A549 (cell line): ENCODE measurements at regions not wholly inside any gene's neighbourhood (a gene's known extent, or its start where the extent isn't known, plus 50 kb on each side); places are given as distances from the start of the nearest gene placed in this dataset.

Source experiments
- ATAC-seq, 2 experiments: fragments of 200-7000 bp in 1 of 2; fragments of >200 bp in 1 of 2; cut with Nextera tagmentation in 1 of 2; cut with Tn5 transposase in 1 of 2; 3 replicates each; pipeline versions ENCODE4 v1.8.0 to v1.9.1; 2018 to 2020; ENCODE audit warnings: mild to moderate bottlenecking in 1 of 2, moderate library complexity in 1 of 2
- CTCF ChIA-PET: fragments of 300-600 bp; sonication (Branson Sonifier 250); formaldehyde crosslinking; extraction: SDS; loops from one replicate; lab custom pipeline; 2021; ENCODE audit warnings: antibody characterized with exemption, inconsistent platforms; lab: Yijun Ruan, JAX
- POLR2A ChIA-PET: fragments of 350-600 bp; formaldehyde crosslinking; extraction: SDS; loops from one replicate; lab custom pipeline; 2021; ENCODE audit warnings: antibody characterized with exemption, inconsistent platforms; lab: Yijun Ruan, JAX
- DNase-seq, 2 experiments: peaks; one replicate each; pipeline versions ENCODE4 v3.0.0 to v3.0.0-alpha.2; 2011 to 2016; ENCODE audit warnings: low read depth in 1 of 2, low spot score in 1 of 2
- FAIRE-seq: peaks from 2 replicates; lab custom pipeline; 2011; peaks lifted over from hg19 to GRCh38; lab: Jason Lieb, UNC
- H3K27ac ChIP-seq, 2 experiments: fragments of >200 bp; sonication (Bioruptor Twin); formaldehyde crosslinking; 3 replicates each; pipeline ENCODE4 v1.5.1; 2016 to 2017
- H3K4me1 ChIP-seq: fragments of >200 bp; sonication (Bioruptor Twin); formaldehyde crosslinking; 3 replicates; pipeline ENCODE4 v1.6.1; 2016
- H3K4me2 ChIP-seq: fragments of >200 bp; sonication (Bioruptor Twin); formaldehyde crosslinking; 3 replicates; pipeline ENCODE4 v1.6.1; 2016
- H3K4me3 ChIP-seq: fragments of >200 bp; sonication (Bioruptor Twin); formaldehyde crosslinking; 3 replicates; pipeline ENCODE4 v1.5.1; 2016
- H3K9me3 ChIP-seq: fragments of >200 bp; sonication (Bioruptor Twin); formaldehyde crosslinking; 3 replicates; pipeline ENCODE4 v1.6.1; 2016
- ATOH8 ChIP-seq: fragments of 250-450 bp; sonication (Bioruptor Pico); IDR thresholded peaks from 2 replicates; pipeline ENCODE4 v1.5.0; 2020; ENCODE audit warnings: low read depth, mild to moderate bottlenecking, moderate library complexity
- BCL3 ChIP-seq: fragments of >200 bp; sonication (Bioruptor Twin); formaldehyde crosslinking; IDR thresholded peaks from 3 replicates; pipeline ENCODE4 v1.6.1; 2016
- BHLHE40 ChIP-seq: IDR thresholded peaks from 2 replicates; pipeline ENCODE4 v1.6.1; 2012; ENCODE audit warnings: low read depth, low read length, inconsistent platforms
- CEBPB ChIP-seq, 2 experiments: fragments of >200 bp in 1 of 2; sonication (Bioruptor Twin) in 1 of 2; formaldehyde crosslinking in 1 of 2; IDR thresholded peaks; 2 replicates each; pipeline ENCODE4 v1.6.1; 2012 to 2016
- CHD2 ChIP-seq: fragments of 150-350 bp; IDR thresholded peaks from 2 replicates; pipeline ENCODE4 v1.6.1; 2014; ENCODE audit warnings: low read length; ENCODE audit not compliant: partially characterized antibody
- CHD4 ChIP-seq: fragments of 200-600 bp; sonication (generic); IDR thresholded peaks from 2 replicates; pipeline ENCODE4 v1.6.1; 2016; ENCODE audit warnings: antibody characterized with exemption, mild to moderate bottlenecking, borderline replicate concordance
- FOSL2 ChIP-seq, 2 experiments: fragments of 450-650 bp in 1 of 2; fragments of >200 bp in 1 of 2; sonication (Bioruptor Twin) in 1 of 2; formaldehyde crosslinking; IDR thresholded peaks; 2 replicates each; pipeline versions ENCODE4 v1.5.0 to v1.6.1; 2016 to 2020; ENCODE audit warnings: mild to moderate bottlenecking in 1 of 2, moderate library complexity in 1 of 2
- FOXS1 ChIP-seq: fragments of 250-450 bp; sonication (Bioruptor Pico); IDR thresholded peaks from 2 replicates; pipeline ENCODE4 v1.5.0; 2020; ENCODE audit warnings: mild to moderate bottlenecking, moderate library complexity
- HEYL ChIP-seq: fragments of 250-450 bp; sonication (Bioruptor Pico); IDR thresholded peaks from 2 replicates; pipeline ENCODE4 v1.8.0; 2021; ENCODE audit warnings: mild to moderate bottlenecking, moderate library complexity
- HOXA7 ChIP-seq: fragments of 250-450 bp; sonication (Bioruptor Pico); IDR thresholded peaks from 2 replicates; pipeline ENCODE4 v1.5.0; 2020; ENCODE audit warnings: mild to moderate bottlenecking, moderate library complexity
- JUN ChIP-seq, 2 experiments: fragments of >200 bp; sonication (Bioruptor Twin); formaldehyde crosslinking; IDR thresholded peaks; 2 replicates in 1 of 2; 3 replicates in 1 of 2; pipeline ENCODE4 v1.6.1; 2016 to 2017
- JUNB ChIP-seq: fragments of >200 bp; sonication (Bioruptor Twin); formaldehyde crosslinking; IDR thresholded peaks from 2 replicates; pipeline ENCODE4 v1.6.1; 2016
- KDM1A ChIP-seq: fragments of 200-600 bp; sonication (generic); IDR thresholded peaks from 2 replicates; pipeline ENCODE4 v1.6.1; 2016; ENCODE audit warnings: low read depth, mild to moderate bottlenecking
- KDM5A ChIP-seq: fragments of 200-600 bp; sonication (generic); IDR thresholded peaks from 2 replicates; pipeline ENCODE4 v1.6.1; 2016; ENCODE audit warnings: antibody characterized with exemption, mild to moderate bottlenecking
- MAFK ChIP-seq: fragments of 450-650 bp; IDR thresholded peaks from 2 replicates; pipeline ENCODE4 v1.6.1; 2014; ENCODE audit not compliant: partially characterized antibody
- MYC ChIP-seq: IDR thresholded peaks from 2 replicates; pipeline ENCODE4 v1.6.1; 2012; ENCODE audit warnings: mild to moderate bottlenecking, inconsistent platforms, low read length, improper control_type of control experiment, borderline replicate concordance
- NPAS2 ChIP-seq: fragments of 250-450 bp; sonication (Bioruptor Pico); IDR thresholded peaks from 2 replicates; pipeline ENCODE4 v1.8.0; 2022; ENCODE audit warnings: mild to moderate bottlenecking, moderate library complexity, borderline replicate concordance
- POLR2A ChIP-seq: IDR thresholded peaks from 2 replicates; pipeline ENCODE4 v1.6.1; 2012; ENCODE audit warnings: mild to moderate bottlenecking, low read length
- POLR2AphosphoS2 ChIP-seq: conservative IDR thresholded peaks from 2 replicates; pipeline ENCODE4 v1.6.1; 2012; ENCODE audit warnings: low read length, improper control_type of control experiment, inconsistent platforms
- RAD21 ChIP-seq, 2 experiments: fragments of >200 bp in 1 of 2; sonication (Bioruptor Twin) in 1 of 2; formaldehyde crosslinking in 1 of 2; IDR thresholded peaks in 1 of 2; conservative IDR thresholded peaks in 1 of 2; 2 replicates in 1 of 2; 3 replicates in 1 of 2; pipeline ENCODE4 v1.6.1; 2012 to 2018; ENCODE audit warnings: inconsistent platforms in 1 of 2
- RCOR1 ChIP-seq: fragments of 150-350 bp; IDR thresholded peaks from 2 replicates; pipeline ENCODE4 v1.6.1; 2014; ENCODE audit warnings: antibody characterized with exemption, low read length, low read depth
- SMC3 ChIP-seq: fragments of >200 bp; sonication (Bioruptor Twin); formaldehyde crosslinking; IDR thresholded peaks from 3 replicates; pipeline ENCODE4 v1.6.1; 2018; ENCODE audit warnings: inconsistent platforms
- WGBS: methylation state at CpG from one replicate; pipeline ENCODE4 v1.1.6; 2017; ENCODE audit errors: missing lambda C conversion rate; 5-methylcytosine and 5-hydroxymethylcytosine counted together
- TF ChIP-seq, protein P1 (sequence below): IDR thresholded peaks from 2 replicates; pipeline ENCODE4 v1.6.1; 2012; ENCODE audit warnings: low read depth, borderline replicate concordance
- TF ChIP-seq, protein P2 (sequence below): IDR thresholded peaks from 2 replicates; pipeline ENCODE4 v1.6.1; 2012

GRCh38 chr10:36676321-36676720 is 449.1 kb upstream of the ANKRD30A start:
- Histone ChIP-seq H3K4me1 (peaks cover 35% of the 10 kb centered on the region), H3K4me2 (peak overlapping the region; percentile 58; the same call in 2 of the 3 replicates), H3K27ac (peak overlapping the region; percentile 52 to 59; a peak in 4 of 6 replicates), H3K4me3 (no peak overlapping the region), H3K9me3 (no peaks in the 10 kb centered on the region)
- no peak for TF ChIP-seq RCOR1
- ATAC-seq (no peak), FAIRE-seq (no peak), DNase-seq (no peak)
- 11% methylated on average over 1 of the region's 1 CpG for WGBS
- POLR2A ChIA-PET: no interaction called here
- CTCF ChIA-PET: no interaction called here

- WGBS: 26% methylated on average over 4 of the region's 4 CpGs
- POLR2A ChIA-PET: no interaction called here
Measured at GRCh38 chr10:36675458-36675880, 449.9 kb upstream of the ANKRD30A start.

GRCh38 chr10:36671607-36672006 is 453.8 kb upstream of the ANKRD30A start:
- FAIRE-seq: peak; percentile 13
- CTCF ChIA-PET: interaction anchor here (1.1 to 1.3 kb wide), 2 partner anchors 65 to 1036 kb away, joined by 3 read pairs; no protein-coding TSS in a partner anchor
- TF ChIP-seq NPAS2 (CRISPR knock-in tag): no peak
- no peak for TF ChIP-seq BHLHE40
- TF ChIP-seq MAFK: no peak
- no peak for TF ChIP-seq POLR2AphosphoS2
- no peak for TF ChIP-seq CHD4
- TF ChIP-seq CHD2: no peak
- no peak for TF ChIP-seq SMC3
- TF ChIP-seq FOXS1 (CRISPR knock-in tag): no peak
- TF ChIP-seq KDM5A: no peak
- TF ChIP-seq, protein P1, sequence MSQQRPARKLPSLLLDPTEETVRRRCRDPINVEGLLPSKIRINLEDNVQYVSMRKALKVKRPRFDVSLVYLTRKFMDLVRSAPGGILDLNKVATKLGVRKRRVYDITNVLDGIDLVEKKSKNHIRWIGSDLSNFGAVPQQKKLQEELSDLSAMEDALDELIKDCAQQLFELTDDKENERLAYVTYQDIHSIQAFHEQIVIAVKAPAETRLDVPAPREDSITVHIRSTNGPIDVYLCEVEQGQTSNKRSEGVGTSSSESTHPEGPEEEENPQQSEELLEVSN: no peak
- TF ChIP-seq FOSL2 (IDR thresholded peaks at IDR 0.05): no peak
- peak; percentile 28; the same call in 1 of the 2 replicates for TF ChIP-seq FOSL2 (CRISPR knock-in tag; IDR thresholded peaks at IDR 0.05)
- no peak for TF ChIP-seq BCL3
- TF ChIP-seq CEBPB (IDR thresholded peaks at IDR 0.05): 0 out of 4 replicates have a peak, but pooled peaks of 1 of the 2 experiments have one; percentile 9
- TF ChIP-seq HOXA7: no peak
- 0 out of 5 replicates have a peak, but pooled peaks of 1 of the 2 experiments have one; percentile 1 for TF ChIP-seq RAD21 (conservative IDR thresholded peaks at IDR 0.05 in 1 of 2, IDR thresholded peaks at IDR 0.05 in 1 of 2)
- TF ChIP-seq POLR2A: no peak
- TF ChIP-seq KDM1A: no peak
- no peak for TF ChIP-seq JUNB
- TF ChIP-seq ATOH8: no peak
- TF ChIP-seq HEYL (CRISPR knock-in tag): no peak
- no peak for TF ChIP-seq MYC
- 22% methylated on average over 8 of the region's 8 CpGs for WGBS
- no peaks in the 10 kb centered on the region for H3K9me3 ChIP-seq
- DNase-seq: peak in 1 of 2 experiments; percentile 44
- no peak overlapping the region for H3K4me3 ChIP-seq
- ATAC-seq: peak in 1 of 2 experiments; percentile 63; a peak in 3 of 6 replicates
- peaks cover 45% of the 10 kb centered on the region for H3K4me1 ChIP-seq
- H3K27ac ChIP-seq: peak overlapping the region; percentile 56 to 74
- H3K4me2 ChIP-seq: peak overlapping the region; percentile 65
- POLR2A ChIA-PET: interaction anchor here (1.2 kb wide), 1 partner anchor 390 kb away, joined by 3 read pairs; no protein-coding TSS in a partner anchor

More at GRCh38 chr10:36675458-36675880, 449.9 kb upstream of the ANKRD30A start:
- Histone ChIP-seq H3K27ac (peak overlapping the region; percentile 52 to 59), H3K4me3 (no peak overlapping the region), H3K4me1 (peaks cover 43% of the 10 kb centered on the region), H3K4me2 (peak overlapping the region; percentile 58), H3K9me3 (no peaks in the 10 kb centered on the region)
- ATAC-seq (peak; percentile 26 to 61; a peak in 4 of 6 replicates), FAIRE-seq (no peak), DNase-seq (peak in 1 of 2 experiments; percentile 57)
- no peak for TF ChIP-seq JUN (IDR thresholded peaks at IDR 0.05)
- TF ChIP-seq, protein P2, sequence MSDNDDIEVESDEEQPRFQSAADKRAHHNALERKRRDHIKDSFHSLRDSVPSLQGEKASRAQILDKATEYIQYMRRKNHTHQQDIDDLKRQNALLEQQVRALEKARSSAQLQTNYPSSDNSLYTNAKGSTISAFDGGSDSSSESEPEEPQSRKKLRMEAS: peak; percentile 39
- CTCF ChIA-PET: interaction anchor here (0.6 kb wide), 1 partner anchor 103 kb away, joined by 3 read pairs; no protein-coding TSS in a partner anchor
